GM18508 (cell line): ENCODE measurements at regions not wholly inside any gene's neighbourhood (a gene's known extent, or its start where the extent isn't known, plus 50 kb on each side); places are given as distances from the start of the nearest gene placed in this dataset.
"Not testable (repeated sequence)": the region's sequence is repeated elsewhere in the genome, so short reads cannot be mapped to it uniquely, and the experiment has no call there.

Source experiments
- ATAC-seq: cut with Tn5 transposase; IDR thresholded peaks from one replicate; pipeline ENCODE4 v1.9.1; 2021; ENCODE audit warnings: moderate number of reproducible peaks; ENCODE audit not compliant: insufficient read depth, unreplicated experiment

- no peak for ATAC-seq
Observed at GRCh38 chr9:26789959-26790358, 102.6 kb downstream of the CAAP1 start.

GRCh38 chr9:26786564-26786963 lies 106.0 kb downstream of the CAAP1 start:
- ATAC-seq: no peak

- ATAC-seq: no peak
Observed at GRCh38 chr9:26782899-26783298, 109.7 kb downstream of the CAAP1 start.

- no peak for ATAC-seq
Observed at GRCh38 chr9:26781906-26782305, 110.7 kb downstream of the CAAP1 start.

GRCh38 chr9:26780307-26780706 lies 112.3 kb downstream of the CAAP1 start:
- ATAC-seq: not testable (repeated sequence)

- no peak for ATAC-seq
Observed at GRCh38 chr9:26779062-26779461, 113.5 kb downstream of the CAAP1 start.

- no peak for ATAC-seq
Observed at GRCh38 chr9:26775391-26775790, 117.2 kb downstream of the CAAP1 start.

- ATAC-seq: no peak
Observed at GRCh38 chr9:26773056-26773455, 119.5 kb downstream of the CAAP1 start.

GRCh38 chr9:26770821-26771220 lies 121.8 kb downstream of the CAAP1 start:
- ATAC-seq: no peak

- no peak for ATAC-seq
Observed at GRCh38 chr9:26768145-26768544, 124.5 kb downstream of the CAAP1 start.

GRCh38 chr9:26760675-26761074 lies 131.9 kb downstream of the CAAP1 start:
- ATAC-seq: no peak

GRCh38 chr9:26758655-26759054 lies 133.9 kb downstream of the CAAP1 start:
- no peak for ATAC-seq

GRCh38 chr9:26756881-26757280 lies 135.7 kb downstream of the CAAP1 start:
- no peak for ATAC-seq

- no peak for ATAC-seq
Observed at GRCh38 chr9:26755476-26755875, 137.1 kb downstream of the CAAP1 start.

- ATAC-seq: no peak
Observed at GRCh38 chr9:26754509-26755164, 138.0 kb downstream of the CAAP1 start.

- ATAC-seq: no peak
Observed at GRCh38 chr9:26753971-26754370, 138.6 kb downstream of the CAAP1 start.

- ATAC-seq: no peak
Observed at GRCh38 chr9:26750162-26750561, 142.4 kb downstream of the CAAP1 start.

- ATAC-seq: no peak
Observed at GRCh38 chr9:26748449-26749058, 144.0 kb downstream of the CAAP1 start.

GRCh38 chr9:26747611-26748010 lies 145.0 kb downstream of the CAAP1 start:
- ATAC-seq: no peak

- ATAC-seq: peak; percentile 91
Observed at GRCh38 chr9:26746357-26747072, 146.1 kb downstream of the CAAP1 start.

GRCh38 chr9:26745111-26745510 lies 147.5 kb downstream of the CAAP1 start:
- ATAC-seq: no peak
